HL-60/S4 treated with retinoic acid at 250 ng/mL for 4 days and 3 days (cell line): ENCODE measurements at regions not wholly inside any gene's neighbourhood (a gene's known extent, or its start where the extent isn't known, plus 50 kb on each side); places are given as distances from the start of the nearest gene placed in this dataset.

Source experiments
- in situ Hi-C: fragments of 300-500 bp; cut with MboI; formaldehyde crosslinking; loops from 2 replicates; pipeline ENCODE4 v1.7.0; 2022; ENCODE audit warnings: low sequenced_read_pairs

GRCh38 chr4:140281828-140282552, 91.5 kb upstream of the SCOC start:
- in situ Hi-C loops, result no loop called here

GRCh38 chr4:140277576-140277975, 95.9 kb upstream of the SCOC start:
- in situ Hi-C loops, result no loop called here

GRCh38 chr4:140271553-140271952, 101.9 kb upstream of the SCOC start:
- in situ Hi-C loops, result no loop called here

- in situ Hi-C loops, result no loop called here
Observed at GRCh38 chr4:140269369-140269768, 104.1 kb upstream of the SCOC start.

- in situ Hi-C loops, result no loop called here
Observed at GRCh38 chr4:140268186-140268841, 105.1 kb upstream of the SCOC start.

- in situ Hi-C loops, result no loop called here
Observed at GRCh38 chr4:140267576-140267975, 105.9 kb upstream of the SCOC start.

- in situ Hi-C loops, result no loop called here
Observed at GRCh38 chr4:140266958-140267568, 106.4 kb upstream of the SCOC start.

GRCh38 chr4:140260227-140260626, 106.2 kb upstream of the MAML3 start:
- in situ Hi-C loops, result no loop called here

GRCh38 chr4:140258476-140258875, 104.5 kb upstream of the MAML3 start:
- in situ Hi-C loops, result no loop called here

GRCh38 chr4:140257461-140258305, 103.7 kb upstream of the MAML3 start:
- in situ Hi-C loops, result no loop called here

- in situ Hi-C loops, result no loop called here
Observed at GRCh38 chr4:140256941-140257340, 103.0 kb upstream of the MAML3 start.

GRCh38 chr4:140256335-140256734, 102.4 kb upstream of the MAML3 start:
- in situ Hi-C loops, result no loop called here

- in situ Hi-C loops, result no loop called here
Observed at GRCh38 chr4:140255927-140256326, 101.9 kb upstream of the MAML3 start.

GRCh38 chr4:140255467-140255866, 101.5 kb upstream of the MAML3 start:
- in situ Hi-C loops, result no loop called here

GRCh38 chr4:140254651-140255299, 100.8 kb upstream of the MAML3 start:
- in situ Hi-C loops, result no loop called here

- in situ Hi-C loops, result no loop called here
Observed at GRCh38 chr4:140253556-140254027, 99.6 kb upstream of the MAML3 start.

- in situ Hi-C loops, result no loop called here
Observed at GRCh38 chr4:140252742-140253555, 99.0 kb upstream of the MAML3 start.

GRCh38 chr4:140252141-140252741, 98.3 kb upstream of the MAML3 start:
- in situ Hi-C loops, result no loop called here

GRCh38 chr4:140251571-140251970, 97.6 kb upstream of the MAML3 start:
- in situ Hi-C loops, result no loop called here
